GM19351 (cell line): ENCODE measurements at regions not wholly inside any gene's neighbourhood (a gene's known extent, or its start where the extent isn't known, plus 50 kb on each side); places are given as distances from the start of the nearest gene placed in this dataset.

ENCODE experiments used
- ATAC-seq: cut with Tn5 transposase; IDR thresholded peaks from one replicate; pipeline ENCODE4 v1.9.1; 2021; ENCODE audit warnings: mild to moderate bottlenecking, moderate library complexity; ENCODE audit not compliant: unreplicated experiment

- no peak for ATAC-seq
Measured at GRCh38 chr18:56323673-56324072, 314.7 kb downstream of the TXNL1 start.

- no peak for ATAC-seq
Measured at GRCh38 chr18:56322406-56322805, 316.0 kb downstream of the TXNL1 start.

- ATAC-seq, result peak; percentile 32
Measured at GRCh38 chr18:56321470-56321869, 316.9 kb downstream of the TXNL1 start.

GRCh38 chr18:56319953-56320352, 318.4 kb downstream of the TXNL1 start:
- peak; percentile 53 for ATAC-seq

GRCh38 chr18:56316727-56317126, 321.7 kb downstream of the TXNL1 start:
- no peak for ATAC-seq

- ATAC-seq, result no peak
Measured at GRCh38 chr18:56315363-56315762, 323.0 kb downstream of the TXNL1 start.

- ATAC-seq, result no peak
Measured at GRCh38 chr18:56314396-56314795, 324.0 kb downstream of the TXNL1 start.

GRCh38 chr18:56312551-56313335, 325.6 kb downstream of the TXNL1 start:
- ATAC-seq, result no peak

- no peak for ATAC-seq
Measured at GRCh38 chr18:56309104-56309503, 329.3 kb downstream of the TXNL1 start.

GRCh38 chr18:56307354-56308170, 330.8 kb downstream of the TXNL1 start:
- no peak for ATAC-seq

GRCh38 chr18:56306797-56307196, 331.6 kb downstream of the TXNL1 start:
- ATAC-seq, result no peak

- no peak for ATAC-seq
Measured at GRCh38 chr18:56305583-56305982, 332.8 kb downstream of the TXNL1 start.

- no peak for ATAC-seq
Measured at GRCh38 chr18:56302156-56302555, 336.2 kb downstream of the TXNL1 start.

- ATAC-seq, result no peak
Measured at GRCh38 chr18:56299740-56300139, 338.7 kb downstream of the TXNL1 start.

GRCh38 chr18:56298935-56299334, 339.5 kb downstream of the TXNL1 start:
- ATAC-seq, result no peak

- ATAC-seq, result no peak
Measured at GRCh38 chr18:56296381-56296780, 342.0 kb downstream of the TXNL1 start.

GRCh38 chr18:56294484-56295183, 343.8 kb downstream of the TXNL1 start:
- no peak for ATAC-seq

- no peak for ATAC-seq
Measured at GRCh38 chr18:56291294-56291693, 347.1 kb downstream of the TXNL1 start.

GRCh38 chr18:56289381-56289780, 349.0 kb downstream of the TXNL1 start:
- no peak for ATAC-seq

GRCh38 chr18:56286775-56287325, 351.5 kb downstream of the TXNL1 start:
- no peak for ATAC-seq

- no peak for ATAC-seq
Measured at GRCh38 chr18:56285387-56286065, 352.9 kb downstream of the TXNL1 start.
